GM10266 (cell line): ENCODE measurements at regions not wholly inside any gene's neighbourhood (a gene's known extent, or its start where the extent isn't known, plus 50 kb on each side); places are given as distances from the start of the nearest gene placed in this dataset.

Source experiments
- DNase-seq: peaks from one replicate; pipeline ENCODE4 v3.0.0; 2012; ENCODE audit errors: extremely low spot score
- CTCF ChIP-seq: IDR thresholded peaks from 2 replicates; pipeline ENCODE4 v1.5.1; 2012; ENCODE audit warnings: mild to moderate bottlenecking, low read depth; ENCODE audit not compliant: control insufficient read depth, insufficient read depth; ENCODE audit errors: missing control alignments

DNA sequence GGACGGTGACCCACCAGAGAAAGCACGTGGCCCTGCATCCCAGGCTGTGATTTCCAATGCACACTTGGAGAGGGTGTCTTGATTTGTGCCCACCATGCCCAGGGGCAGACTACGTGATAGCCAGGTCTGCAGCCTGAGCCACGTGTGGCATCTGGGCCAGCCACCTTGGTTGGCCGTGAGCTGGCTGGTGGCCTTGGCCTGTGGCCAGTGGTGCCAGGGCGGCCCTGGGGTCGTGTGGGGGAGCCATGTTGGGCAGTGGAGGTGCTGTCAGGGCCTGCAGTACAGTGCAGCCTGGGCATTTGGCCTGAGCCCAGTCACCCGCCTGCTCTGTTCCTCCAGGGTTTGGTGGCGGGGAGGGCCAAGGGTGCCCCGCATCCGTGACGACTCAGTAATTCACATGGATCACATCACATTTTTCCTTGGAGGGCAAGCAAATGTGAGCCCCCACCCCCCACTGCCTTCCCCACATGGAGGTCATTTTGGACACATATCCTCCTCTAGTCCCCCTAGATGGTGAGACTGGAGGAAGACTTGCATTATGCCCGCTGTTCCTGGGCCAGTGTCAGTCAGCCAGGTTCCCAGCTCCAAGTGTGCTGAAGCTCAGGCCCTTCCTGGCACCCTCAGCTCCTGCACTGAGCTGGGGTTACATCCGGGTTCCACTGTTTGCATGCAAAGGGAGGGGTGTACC is 201.4 kb downstream of the UBE3A start:
- TF ChIP-seq CTCF, result no peak
- no peak for DNase-seq

DNA sequence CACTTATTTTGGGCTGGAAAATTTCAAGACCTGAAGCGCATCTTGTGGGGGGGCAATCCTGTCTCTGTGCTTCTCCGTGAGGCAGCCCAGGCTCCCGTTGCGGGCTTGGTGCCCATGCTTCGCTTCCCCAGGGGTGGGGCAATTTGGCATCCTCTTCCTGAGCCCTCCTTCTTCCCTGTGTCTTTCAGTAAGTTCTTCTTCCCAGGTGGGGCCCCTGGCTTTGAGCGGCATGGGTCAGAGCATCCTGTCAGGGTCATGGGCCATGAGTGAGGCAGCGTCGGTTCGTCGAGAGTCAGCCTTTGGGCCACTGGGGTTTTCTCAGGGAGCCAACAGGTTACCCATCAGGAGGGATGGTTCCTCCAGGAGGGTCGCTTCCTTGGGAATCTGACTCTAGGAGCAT is 200.7 kb downstream of the UBE3A start:
- no peak for DNase-seq
- no peak for TF ChIP-seq CTCF

GRCh38 chr15:25238716-25239470 is 199.9 kb downstream of the UBE3A start:
- DNase-seq, result no peak
- TF ChIP-seq CTCF, result no peak

DNA sequence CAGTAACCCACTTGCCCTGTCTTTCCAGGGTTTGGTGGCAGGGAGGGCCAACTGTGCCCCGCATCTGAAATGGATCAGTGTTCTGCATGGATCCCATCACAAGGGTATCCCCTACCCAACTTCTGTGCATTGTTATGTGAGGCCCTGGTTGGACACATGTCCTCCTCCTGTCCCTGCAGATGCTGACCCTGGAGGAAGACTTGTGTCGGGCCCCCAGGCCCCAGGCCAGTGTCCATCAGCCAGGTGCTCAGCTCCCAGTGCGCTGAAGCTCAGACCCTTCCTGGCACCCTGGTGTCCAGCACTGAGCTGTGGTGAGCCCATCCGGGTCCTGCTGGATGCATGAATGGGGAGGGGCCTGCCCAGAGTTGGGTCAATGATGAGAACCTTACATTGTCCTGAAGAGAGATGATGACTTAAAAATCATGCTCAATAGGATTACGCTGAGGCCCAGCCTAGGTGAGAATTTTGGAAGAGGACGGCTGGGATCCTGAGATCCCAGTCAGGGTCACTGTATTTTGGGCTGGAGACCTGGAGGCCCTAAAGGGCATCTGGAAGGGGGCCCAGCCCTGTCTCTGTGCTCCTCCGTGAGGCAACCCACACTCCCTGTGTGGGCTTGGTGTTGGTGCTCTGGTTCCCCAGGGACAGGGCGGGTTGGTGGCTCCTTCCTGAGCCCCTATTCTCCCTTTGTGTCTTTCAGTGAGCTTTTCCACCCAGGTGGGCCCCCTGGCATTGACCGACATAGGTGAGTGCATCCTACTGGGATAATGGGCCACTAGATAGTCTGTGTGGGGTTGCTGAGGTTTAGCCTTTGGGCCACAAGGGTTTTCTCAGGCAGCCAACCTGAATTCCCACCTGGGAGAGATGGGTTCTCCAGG is 199.1 kb downstream of the UBE3A start:
- DNase-seq, result no peak
- no peak for TF ChIP-seq CTCF

DNA sequence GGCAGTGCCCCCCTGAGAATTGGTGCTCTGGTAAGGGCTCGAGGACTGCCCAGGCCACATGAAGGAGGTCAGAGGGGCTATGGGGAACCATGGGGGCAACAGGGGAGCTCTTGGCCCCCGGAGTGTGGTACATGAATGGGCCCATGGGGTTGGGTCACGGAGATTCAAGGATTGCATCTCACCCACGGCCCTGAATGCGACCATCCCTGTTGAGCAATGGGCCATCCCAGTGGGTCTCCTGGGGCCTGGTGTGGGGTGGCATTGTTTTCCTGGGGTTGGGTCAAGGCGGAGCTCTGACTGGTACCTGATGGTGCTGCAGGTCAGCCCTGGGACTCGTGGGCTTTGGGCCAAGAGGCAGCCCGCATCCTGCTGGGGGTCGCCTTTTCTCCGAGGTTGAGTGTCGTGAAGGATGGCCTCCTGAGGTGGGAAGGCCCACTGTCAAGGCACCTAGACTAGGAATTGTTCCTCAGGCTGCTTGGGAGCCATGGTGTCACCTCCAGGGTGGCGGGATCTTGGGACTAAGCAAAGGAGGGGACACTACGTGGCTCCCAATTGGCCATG is 198.3 kb downstream of the UBE3A start:
- DNase-seq, result no peak
- no peak for TF ChIP-seq CTCF

GRCh38 chr15:25241241-25241801 is 197.5 kb downstream of the UBE3A start:
- no peak for DNase-seq
- no peak for TF ChIP-seq CTCF
